HG03558 (cell line): ENCODE measurements at regions not wholly inside any gene's neighbourhood (a gene's known extent, or its start where the extent isn't known, plus 50 kb on each side); places are given as distances from the start of the nearest gene placed in this dataset.
A peak's percentile ranks its signal among the peaks of the same experiment; 100 is the strongest.
"Not testable (repeated sequence)": the region's sequence is repeated elsewhere in the genome, so short reads cannot be mapped to it uniquely, and the experiment has no call there.

Experiments
- ATAC-seq: cut with Tn5 transposase; IDR thresholded peaks from one replicate; pipeline ENCODE4 v1.9.1; 2021; ENCODE audit warnings: moderate number of reproducible peaks; ENCODE audit not compliant: unreplicated experiment; ENCODE audit errors: extremely low read depth

GRCh38 chr11:96447208-96448110, 57.6 kb downstream of the JRKL start:
- ATAC-seq = no peak

- ATAC-seq = no peak
Observed at GRCh38 chr11:96448225-96448624, 58.4 kb downstream of the JRKL start.

- ATAC-seq = no peak
Observed at GRCh38 chr11:96456111-96456510, 66.3 kb downstream of the JRKL start.

- no peak for ATAC-seq
Observed at GRCh38 chr11:96459751-96460150, 69.9 kb downstream of the JRKL start.

- ATAC-seq = no peak
Observed at GRCh38 chr11:96461871-96462270, 72.1 kb downstream of the JRKL start.

GRCh38 chr11:96464700-96465307, 75.0 kb downstream of the JRKL start:
- ATAC-seq = peak; percentile 85

- no peak for ATAC-seq
Observed at GRCh38 chr11:96465512-96465911, 75.7 kb downstream of the JRKL start.

- no peak for ATAC-seq
Observed at GRCh38 chr11:96466607-96467006, 76.8 kb downstream of the JRKL start.

GRCh38 chr11:96469776-96470175, 80.0 kb downstream of the JRKL start:
- ATAC-seq = no peak

- ATAC-seq = no peak
Observed at GRCh38 chr11:96470521-96470920, 80.7 kb downstream of the JRKL start.

- peak; percentile 73 for ATAC-seq
Observed at GRCh38 chr11:96472085-96472484, 82.3 kb downstream of the JRKL start.

- ATAC-seq = no peak
Observed at GRCh38 chr11:96474263-96474662, 84.5 kb downstream of the JRKL start.

- no peak for ATAC-seq
Observed at GRCh38 chr11:96481204-96481603, 91.4 kb downstream of the JRKL start.

GRCh38 chr11:96481771-96482170, 92.0 kb downstream of the JRKL start:
- no peak for ATAC-seq

- ATAC-seq = no peak
Observed at GRCh38 chr11:96482193-96482592, 92.4 kb downstream of the JRKL start.

- no peak for ATAC-seq
Observed at GRCh38 chr11:96483374-96483955, 93.7 kb downstream of the JRKL start.

GRCh38 chr11:96484361-96484760, 94.5 kb downstream of the JRKL start:
- no peak for ATAC-seq

- ATAC-seq = no peak
Observed at GRCh38 chr11:96486890-96487611, 97.2 kb downstream of the JRKL start.

GRCh38 chr11:96488911-96489310, 99.1 kb downstream of the JRKL start:
- not testable (repeated sequence) for ATAC-seq

- no peak for ATAC-seq
Observed at GRCh38 chr11:96500440-96500839, 110.6 kb downstream of the JRKL start.

GRCh38 chr11:96506041-96506440, 116.2 kb downstream of the JRKL start:
- no peak for ATAC-seq
